NCI-H1694 treated with DMSO at 0.1 percent for 48 hours (cell line): ENCODE measurements at regions not wholly inside any gene's neighbourhood (a gene's known extent, or its start where the extent isn't known, plus 50 kb on each side); places are given as distances from the start of the nearest gene placed in this dataset.

Experiments
- DNase-seq: peaks from one replicate; lab custom pipeline; 2025; lab: John Stamatoyannopoulos, UW

GRCh38 chr16:6929868-6930267 lies 402.8 kb upstream of the RBFOX1 start:
- DNase-seq: no peak

- no peak for DNase-seq
Measured at GRCh38 chr16:6926762-6927161, 405.9 kb upstream of the RBFOX1 start.

- DNase-seq: no peak
Measured at GRCh38 chr16:6926341-6926740, 406.3 kb upstream of the RBFOX1 start.

GRCh38 chr16:6918646-6919045 lies 414.0 kb upstream of the RBFOX1 start:
- peak; percentile 63 for DNase-seq

- no peak for DNase-seq
Measured at GRCh38 chr16:6916946-6917345, 415.7 kb upstream of the RBFOX1 start.

GRCh38 chr16:6913566-6913965 lies 419.1 kb upstream of the RBFOX1 start:
- DNase-seq: no peak

- DNase-seq: no peak
Measured at GRCh38 chr16:6910301-6910700, 422.3 kb upstream of the RBFOX1 start.

- no peak for DNase-seq
Measured at GRCh38 chr16:6905601-6906000, 427.0 kb upstream of the RBFOX1 start.

- no peak for DNase-seq
Measured at GRCh38 chr16:6903671-6904070, 429.0 kb upstream of the RBFOX1 start.

- DNase-seq: no peak
Measured at GRCh38 chr16:6898896-6899295, 433.7 kb upstream of the RBFOX1 start.

GRCh38 chr16:6897876-6898485 lies 434.7 kb upstream of the RBFOX1 start:
- no peak for DNase-seq

- DNase-seq: no peak
Measured at GRCh38 chr16:6892966-6893365, 439.7 kb upstream of the RBFOX1 start.

- DNase-seq: no peak
Measured at GRCh38 chr16:6891496-6891895, 441.1 kb upstream of the RBFOX1 start.

- no peak for DNase-seq
Measured at GRCh38 chr16:6888531-6888930, 444.1 kb upstream of the RBFOX1 start.

- DNase-seq: no peak
Measured at GRCh38 chr16:6884002-6884401, 448.6 kb upstream of the RBFOX1 start.

- DNase-seq: no peak
Measured at GRCh38 chr16:6880263-6880662, 452.4 kb upstream of the RBFOX1 start.

GRCh38 chr16:6864671-6865070 lies 468.0 kb upstream of the RBFOX1 start:
- DNase-seq: no peak

- no peak for DNase-seq
Measured at GRCh38 chr16:6864244-6864643, 468.4 kb upstream of the RBFOX1 start.

- no peak for DNase-seq
Measured at GRCh38 chr16:6863135-6863534, 469.5 kb upstream of the RBFOX1 start.

GRCh38 chr16:6861815-6862477 lies 470.7 kb upstream of the RBFOX1 start:
- DNase-seq: no peak

GRCh38 chr16:6861135-6861814 lies 471.4 kb upstream of the RBFOX1 start:
- DNase-seq: no peak

GRCh38 chr16:6857575-6857974 lies 475.1 kb upstream of the RBFOX1 start:
- peak; percentile 5 for DNase-seq

- no peak for DNase-seq
Measured at GRCh38 chr16:6856578-6856977, 476.1 kb upstream of the RBFOX1 start.

- no peak for DNase-seq
Measured at GRCh38 chr16:6853565-6853964, 479.1 kb upstream of the RBFOX1 start.
